Activated naive CD8-positive, alpha-beta T cell treated with anti-CD3 and anti-CD28 coated beads, Interleukin-2, amount 50 U/mL, for 24 hours (primary cell): ENCODE measurements at regions not wholly inside any gene's neighbourhood (a gene's known extent, or its start where the extent isn't known, plus 50 kb on each side); places are given as distances from the start of the nearest gene placed in this dataset.
A peak's percentile ranks its signal among the peaks of the same experiment; 100 is the strongest.
"Not testable (repeated sequence)": the region's sequence is repeated elsewhere in the genome, so short reads cannot be mapped to it uniquely, and the experiment has no call there.

Experiments
- ATAC-seq: fragments of 150-1000 bp; cut with Tn5 transposase; one replicate; pipeline ENCODE4 v1.10.0; 2021
- DNase-seq: peaks from one replicate; pipeline ENCODE4 v3.0.0; 2021
- H3K27ac Mint-ChIP-seq: one replicate; pipeline ENCODE4 v1.8.0; 2021; ENCODE audit warnings: mild to moderate bottlenecking, mixed read lengths
- H3K27me3 Mint-ChIP-seq: one replicate; pipeline ENCODE4 v1.8.0; 2021; ENCODE audit warnings: mixed read lengths
- H3K36me3 Mint-ChIP-seq: one replicate; pipeline ENCODE4 v1.8.0; 2021; ENCODE audit warnings: low read depth, mixed read lengths
- H3K4me1 Mint-ChIP-seq: one replicate; pipeline ENCODE4 v1.8.0; 2021; ENCODE audit warnings: mixed read lengths
- H3K4me3 Mint-ChIP-seq: one replicate; pipeline ENCODE4 v1.8.0; 2021; ENCODE audit warnings: mild to moderate bottlenecking, moderate library complexity, mixed read lengths
- H3K9me3 Mint-ChIP-seq: one replicate; pipeline ENCODE4 v1.8.0; 2021; ENCODE audit warnings: mixed read lengths

DNA sequence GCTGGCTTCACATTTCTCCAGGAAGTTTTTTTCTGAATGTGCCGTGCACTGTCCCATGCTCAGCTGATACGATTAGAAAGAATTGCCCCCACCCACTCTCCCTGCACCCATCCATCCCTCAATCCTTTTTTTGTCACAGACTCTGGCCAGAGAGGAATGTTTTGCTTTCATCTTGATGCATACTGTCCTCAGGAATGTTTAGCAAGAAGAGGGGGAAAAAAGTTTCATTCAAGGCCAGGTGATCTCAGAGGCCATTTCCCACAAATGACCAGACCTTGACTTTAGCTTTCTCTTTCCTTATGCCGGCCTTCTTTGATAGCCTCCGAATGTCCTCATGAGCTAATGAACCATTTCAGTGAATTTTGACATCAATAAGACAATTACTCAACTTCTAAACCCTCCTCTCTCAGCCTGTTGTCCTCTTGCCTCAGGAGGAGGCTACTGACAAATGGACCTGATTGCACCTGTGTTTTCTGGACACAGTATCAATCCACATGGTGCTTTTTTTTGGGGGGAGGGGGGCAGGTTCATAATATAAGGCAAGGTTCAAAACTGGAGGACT lies 105.0 kb upstream of the KLF6 start:
- H3K27ac Mint-ChIP-seq = no peak overlapping the region
- H3K4me3 Mint-ChIP-seq = no peak overlapping the region
- DNase-seq (no peak), ATAC-seq (no peak)
- no peaks in the 10 kb centered on the region for H3K36me3 Mint-ChIP-seq
- H3K9me3 Mint-ChIP-seq = no peaks in the 10 kb centered on the region
- H3K4me1 Mint-ChIP-seq = peaks cover 69% of the 10 kb centered on the region
- no peaks in the 10 kb centered on the region for H3K27me3 Mint-ChIP-seq

DNA sequence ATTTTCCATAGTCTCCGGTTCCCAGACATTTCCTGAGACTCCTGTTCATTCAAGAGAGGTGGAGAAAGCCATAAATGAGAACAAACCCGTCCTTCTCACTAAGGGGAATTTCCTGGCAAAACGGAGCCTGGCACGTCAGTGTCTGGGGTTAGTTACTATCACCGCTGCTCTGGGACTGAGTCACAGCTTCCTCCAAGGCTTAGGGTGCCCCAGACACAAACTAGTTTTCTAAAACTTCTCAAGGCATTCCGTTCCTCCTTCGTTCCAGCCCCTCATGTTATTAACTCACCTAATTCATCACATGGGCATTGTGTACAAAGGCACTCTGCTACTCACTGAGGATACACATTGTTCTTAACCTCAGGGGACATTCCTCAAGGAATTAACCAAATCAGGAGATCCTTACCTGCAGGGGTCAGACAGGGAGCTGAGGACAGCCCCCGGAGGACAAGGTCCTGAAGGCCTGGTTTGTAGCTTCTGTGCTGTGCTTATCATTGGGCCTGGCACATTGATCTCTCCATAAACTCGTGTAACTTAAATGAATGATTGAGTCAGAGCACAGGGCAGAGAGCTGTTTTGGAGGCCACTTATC lies 103.0 kb upstream of the KLF6 start:
- H3K9me3 Mint-ChIP-seq = no peaks in the 10 kb centered on the region
- peak overlapping the region; percentile 92 for H3K27ac Mint-ChIP-seq
- H3K4me1 Mint-ChIP-seq = peaks cover 53% of the 10 kb centered on the region
- peak; percentile 75 for ATAC-seq
- no peaks in the 10 kb centered on the region for H3K36me3 Mint-ChIP-seq
- DNase-seq = no peak
- no peaks in the 10 kb centered on the region for H3K27me3 Mint-ChIP-seq
- peak overlapping the region; percentile 49 for H3K4me3 Mint-ChIP-seq

- Mint-ChIP-seq H3K4me3 (no peak overlapping the region), H3K27me3 (no peaks in the 10 kb centered on the region), H3K36me3 (no peaks in the 10 kb centered on the region), H3K4me1 (peaks cover 47% of the 10 kb centered on the region), H3K27ac (peak overlapping the region; percentile 92), H3K9me3 (no peaks in the 10 kb centered on the region)
- ATAC-seq = peak; percentile 15
- DNase-seq = no peak
These were observed 102.4 kb upstream of the KLF6 start for GRCh38 chr10:3887404-3887803.

DNA sequence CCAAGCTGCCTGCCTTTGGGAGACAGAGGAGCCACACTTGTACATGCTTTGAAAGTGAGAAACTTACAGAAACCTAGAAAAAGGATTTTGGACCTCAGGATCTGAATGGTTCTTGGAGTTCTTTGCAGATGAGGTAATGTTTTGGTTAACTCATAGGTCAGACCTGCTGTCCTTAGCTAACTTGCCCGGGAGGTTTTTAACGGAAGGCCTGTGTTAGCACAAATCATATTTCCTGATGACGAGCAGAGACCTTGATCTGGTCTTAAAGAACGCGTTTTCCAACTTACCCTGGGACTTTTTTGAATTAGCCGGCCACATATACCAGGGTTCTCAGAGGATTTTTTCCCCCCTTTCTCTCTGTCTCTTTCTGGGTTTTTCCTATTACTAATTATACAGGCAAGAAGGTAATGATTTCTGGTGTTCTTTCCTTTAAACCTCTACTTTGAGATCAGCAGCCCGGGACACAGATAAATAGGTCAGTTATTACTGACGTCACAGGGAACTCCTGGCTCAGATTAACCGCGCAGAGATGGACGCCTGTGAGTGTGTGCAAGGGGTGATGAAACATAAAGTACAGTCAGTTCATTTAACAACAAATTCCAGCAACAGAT lies 101.7 kb upstream of the KLF6 start:
- H3K4me1 Mint-ChIP-seq = peaks cover 41% of the 10 kb centered on the region

GRCh38 chr10:3886191-3886590 lies 101.2 kb upstream of the KLF6 start:
- Mint-ChIP-seq H3K9me3 (peaks cover 7% of the 10 kb centered on the region), H3K27me3 (no peaks in the 10 kb centered on the region), H3K27ac (no peak overlapping the region), H3K4me1 (peaks cover 35% of the 10 kb centered on the region), H3K36me3 (no peaks in the 10 kb centered on the region), H3K4me3 (no peak overlapping the region)
- ATAC-seq (no peak), DNase-seq (no peak)

More for the DNA sequence above, 101.7 kb upstream of the KLF6 start:
- H3K27ac Mint-ChIP-seq = peak overlapping the region; percentile 65
- H3K4me3 Mint-ChIP-seq = no peak overlapping the region
- peaks cover 5% of the 10 kb centered on the region for H3K9me3 Mint-ChIP-seq
- no peaks in the 10 kb centered on the region for H3K36me3 Mint-ChIP-seq
- DNase-seq = no peak
- H3K27me3 Mint-ChIP-seq = no peaks in the 10 kb centered on the region
- no peak for ATAC-seq

GRCh38 chr10:3882855-3883254 lies 97.8 kb upstream of the KLF6 start:
- Mint-ChIP-seq H3K9me3 (peaks cover 7% of the 10 kb centered on the region), H3K4me1 (peaks cover 25% of the 10 kb centered on the region), H3K27me3 (no peaks in the 10 kb centered on the region), H3K27ac (no peak overlapping the region), H3K4me3 (no peak overlapping the region), H3K36me3 (no peaks in the 10 kb centered on the region)
- ATAC-seq = no peak
- DNase-seq = no peak

- Mint-ChIP-seq H3K4me1 (peaks cover 23% of the 10 kb centered on the region), H3K4me3 (no peak overlapping the region), H3K36me3 (no peaks in the 10 kb centered on the region), H3K27me3 (no peaks in the 10 kb centered on the region), H3K27ac (no peak overlapping the region), H3K9me3 (peaks cover 7% of the 10 kb centered on the region)
- DNase-seq (no peak), ATAC-seq (no peak)
These were observed 96.6 kb upstream of the KLF6 start for GRCh38 chr10:3881622-3882021.

GRCh38 chr10:3879073-3879472 lies 94.1 kb upstream of the KLF6 start:
- H3K27ac Mint-ChIP-seq = no peak overlapping the region

DNA sequence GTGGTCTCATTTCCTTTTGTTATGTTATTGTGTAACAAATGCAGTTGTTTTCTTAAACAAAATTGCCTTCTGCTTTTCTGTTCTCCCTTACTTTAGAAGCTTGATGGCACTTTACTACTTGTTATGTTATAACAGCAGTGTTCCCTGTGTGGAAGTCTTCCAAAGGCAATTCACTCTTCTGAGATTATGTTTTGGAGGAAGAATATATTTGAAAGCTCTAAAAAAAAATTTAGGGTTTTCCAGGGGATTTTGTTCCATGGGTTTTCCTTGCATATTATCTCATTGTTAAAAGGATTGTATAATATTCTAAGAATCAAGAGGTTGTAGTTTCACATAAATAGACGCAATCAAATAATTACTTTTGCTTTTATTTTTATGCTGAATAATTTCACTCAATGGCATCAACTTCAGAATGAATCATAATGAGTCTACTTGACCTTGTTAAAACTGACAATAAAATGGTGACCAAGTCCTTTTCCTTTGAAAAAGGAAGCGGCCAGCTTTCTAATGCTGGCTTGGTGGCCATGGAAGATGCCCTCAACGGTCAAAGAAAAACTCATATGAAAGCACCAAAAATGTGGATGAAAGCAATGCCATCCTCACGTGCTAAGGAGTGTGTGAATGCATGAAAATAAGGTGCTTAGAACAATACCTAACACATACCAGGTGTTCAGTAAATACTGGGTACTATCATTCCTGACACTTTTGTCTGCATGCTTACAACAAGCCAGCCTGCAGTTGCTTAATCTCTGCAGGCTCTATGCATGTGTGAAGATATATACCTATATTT lies 92.4 kb upstream of the KLF6 start:
- ATAC-seq (no peak), DNase-seq (no peak)
- Mint-ChIP-seq H3K9me3 (peaks cover 7% of the 10 kb centered on the region), H3K27ac (peak overlapping the region; percentile 5), H3K4me1 (peaks cover 56% of the 10 kb centered on the region), H3K36me3 (no peaks in the 10 kb centered on the region), H3K27me3 (no peaks in the 10 kb centered on the region), H3K4me3 (no peak overlapping the region)

More at GRCh38 chr10:3879073-3879472, 94.1 kb upstream of the KLF6 start:
- no peak for DNase-seq
- H3K36me3 Mint-ChIP-seq = no peaks in the 10 kb centered on the region
- no peak for ATAC-seq
- H3K9me3 Mint-ChIP-seq = peaks cover 7% of the 10 kb centered on the region
- H3K27me3 Mint-ChIP-seq = no peaks in the 10 kb centered on the region
- peaks cover 42% of the 10 kb centered on the region for H3K4me1 Mint-ChIP-seq
- H3K4me3 Mint-ChIP-seq = no peak overlapping the region

GRCh38 chr10:3876350-3876962 lies 91.4 kb upstream of the KLF6 start:
- H3K27ac Mint-ChIP-seq = peak overlapping the region; percentile 94
- no peak overlapping the region for H3K4me3 Mint-ChIP-seq
- DNase-seq (no peak), ATAC-seq (no peak)
- peaks cover 4% of the 10 kb centered on the region for H3K9me3 Mint-ChIP-seq
- no peaks in the 10 kb centered on the region for H3K27me3 Mint-ChIP-seq
- H3K36me3 Mint-ChIP-seq = no peaks in the 10 kb centered on the region
- H3K4me1 Mint-ChIP-seq = peaks cover 65% of the 10 kb centered on the region

DNA sequence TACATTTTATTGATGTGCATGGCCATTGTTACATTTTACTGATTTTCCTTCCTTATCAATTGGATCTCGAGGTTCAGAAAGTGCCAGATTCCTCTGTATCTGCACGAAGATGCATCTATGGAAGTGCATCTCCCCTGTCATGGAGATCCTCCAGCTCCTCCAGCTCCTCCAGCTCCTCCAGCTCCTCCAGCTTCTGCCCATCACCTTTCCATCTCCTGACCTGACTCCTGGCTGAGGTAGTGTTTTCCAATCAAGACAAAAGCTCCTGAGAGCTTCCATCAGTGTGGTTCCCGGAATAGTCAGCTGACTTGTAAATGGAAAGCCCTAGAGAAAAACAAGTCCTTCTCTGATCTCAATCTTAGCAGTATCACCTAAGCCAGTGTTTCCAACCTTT lies 90.8 kb upstream of the KLF6 start:
- no peaks in the 10 kb centered on the region for H3K36me3 Mint-ChIP-seq
- DNase-seq = no peak

GRCh38 chr10:3874990-3875841 lies 90.2 kb upstream of the KLF6 start:
- H3K36me3 Mint-ChIP-seq = no peaks in the 10 kb centered on the region
- ATAC-seq (peak; percentile 52), DNase-seq (no peak)
- H3K4me1 Mint-ChIP-seq = peaks cover 65% of the 10 kb centered on the region
- no peaks in the 10 kb centered on the region for H3K27me3 Mint-ChIP-seq
- H3K4me3 Mint-ChIP-seq = peak overlapping the region; percentile 23
- peak overlapping the region; percentile 94 for H3K27ac Mint-ChIP-seq
- peaks cover 4% of the 10 kb centered on the region for H3K9me3 Mint-ChIP-seq

More for the DNA sequence above, 90.8 kb upstream of the KLF6 start:
- H3K4me3 Mint-ChIP-seq = no peak overlapping the region
- no peaks in the 10 kb centered on the region for H3K27me3 Mint-ChIP-seq
- H3K27ac Mint-ChIP-seq = peak overlapping the region; percentile 94
- peaks cover 4% of the 10 kb centered on the region for H3K9me3 Mint-ChIP-seq
- no peak for ATAC-seq
- peaks cover 65% of the 10 kb centered on the region for H3K4me1 Mint-ChIP-seq

- not testable (repeated sequence) for H3K36me3 Mint-ChIP-seq
- H3K4me1 Mint-ChIP-seq = peaks cover 67% of the 10 kb centered on the region
These were observed 89.6 kb upstream of the KLF6 start for GRCh38 chr10:3874610-3874989.

More at GRCh38 chr10:3874610-3874989, 89.6 kb upstream of the KLF6 start:
- not testable (repeated sequence) for H3K9me3 Mint-ChIP-seq, ATAC-seq, DNase-seq, H3K27me3 Mint-ChIP-seq
- Mint-ChIP-seq H3K4me3 (peak overlapping the region; percentile 21), H3K27ac (peak overlapping the region; percentile 94)
